ENCODE measurements at regions not wholly inside any gene's neighbourhood (a gene's known extent, or its start where the extent isn't known, plus 50 kb on each side); places are given as distances from the start of the nearest gene placed in this dataset.
A peak's percentile ranks its signal among the peaks of the same experiment; 100 is the strongest.

GRCh38 chr3:152891678-152892077, 56.7 kb downstream of the P2RY1 start:
- no peak for TF ChIP-seq CTCF (conservative IDR thresholded peaks at IDR 0.05; ENCODE audit: low read depth, low read length)

GRCh38 chr3:152892446-152892845, 57.5 kb downstream of the P2RY1 start:
- no peak for TF ChIP-seq CTCF (conservative IDR thresholded peaks at IDR 0.05; ENCODE audit: low read depth, low read length)
- DNase-seq (ENCODE audit: low read depth), result no peak
- H3K4me3 ChIP-seq (ENCODE audit: low read depth, low read length), result no peak overlapping the region

More at GRCh38 chr3:152891678-152892077, 56.7 kb downstream of the P2RY1 start:
- DNase-seq (ENCODE audit: low read depth), result no peak
- H3K4me3 ChIP-seq (ENCODE audit: low read depth, low read length), result no peak overlapping the region

- no peak for DNase-seq (ENCODE audit: low read depth)
- TF ChIP-seq CTCF (conservative IDR thresholded peaks at IDR 0.05; ENCODE audit: low read depth, low read length), result no peak
- H3K4me3 ChIP-seq (ENCODE audit: low read depth, low read length), result no peak overlapping the region
Measured at GRCh38 chr3:152893647-152894046, 58.7 kb downstream of the P2RY1 start.

- H3K4me3 ChIP-seq (ENCODE audit: low read depth, low read length), result no peak overlapping the region
- TF ChIP-seq CTCF (conservative IDR thresholded peaks at IDR 0.05; ENCODE audit: low read depth, low read length), result no peak
- no peak for DNase-seq (ENCODE audit: low read depth)
Measured at GRCh38 chr3:152899306-152899705, 64.4 kb downstream of the P2RY1 start.

- TF ChIP-seq CTCF (conservative IDR thresholded peaks at IDR 0.05; ENCODE audit: low read depth, low read length), result no peak
- DNase-seq (ENCODE audit: low read depth), result peak; percentile 13
- H3K4me3 ChIP-seq (ENCODE audit: low read depth, low read length), result no peak overlapping the region
Measured at GRCh38 chr3:152902141-152902669, 67.3 kb downstream of the P2RY1 start.

- no peak overlapping the region for H3K4me3 ChIP-seq (ENCODE audit: low read depth, low read length)
- DNase-seq (ENCODE audit: low read depth), result no peak
- TF ChIP-seq CTCF (conservative IDR thresholded peaks at IDR 0.05; ENCODE audit: low read depth, low read length), result no peak
Measured at GRCh38 chr3:152905631-152906030, 70.7 kb downstream of the P2RY1 start.

- peak; percentile 44 for DNase-seq (ENCODE audit: low read depth)
- TF ChIP-seq CTCF (conservative IDR thresholded peaks at IDR 0.05; ENCODE audit: low read depth, low read length), result no peak
Measured at GRCh38 chr3:152909180-152909883, 74.4 kb downstream of the P2RY1 start.

More at GRCh38 chr3:152909180-152909883, 74.4 kb downstream of the P2RY1 start:
- no peak overlapping the region for H3K4me3 ChIP-seq (ENCODE audit: low read depth, low read length)

Data from choroid plexus epithelial cell (primary cell).